ENCODE measurements at regions not wholly inside any gene's neighbourhood (a gene's known extent, or its start where the extent isn't known, plus 50 kb on each side); places are given as distances from the start of the nearest gene placed in this dataset.

DNA sequence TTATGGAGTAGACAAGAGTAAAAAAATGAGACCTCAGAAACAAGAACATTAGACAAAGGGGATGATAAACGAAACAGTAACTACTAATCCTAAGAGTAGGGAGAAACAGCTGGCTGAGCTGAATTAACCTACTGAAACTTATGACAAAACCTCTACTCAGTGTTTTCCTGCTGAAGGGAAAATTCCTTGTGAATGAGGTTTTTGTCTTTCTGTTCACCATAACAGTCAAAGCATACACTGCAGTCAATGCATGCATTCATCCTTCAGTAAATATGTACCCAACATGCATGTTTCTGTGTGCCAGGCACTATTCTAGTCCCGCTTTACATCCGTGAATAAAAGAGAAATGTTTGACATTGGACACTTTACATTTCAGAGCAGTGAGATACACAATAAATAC, 805.6 kb upstream of the KLHL29 start:
- Histone ChIP-seq H3K27ac (no peak overlapping the region), H3K9me3 (no peaks in the 10 kb centered on the region), H3K9ac (ENCODE audit: low read depth in 2 of 2, low read length in 2 of 2) (no peak overlapping the region), H3K4me3 (no peak overlapping the region), H3K36me3 (no peaks in the 10 kb centered on the region), H3K27me3 (no peaks in the 10 kb centered on the region), H3K4me1 (no peaks in the 10 kb centered on the region)
- TF ChIP-seq, protein P1, sequence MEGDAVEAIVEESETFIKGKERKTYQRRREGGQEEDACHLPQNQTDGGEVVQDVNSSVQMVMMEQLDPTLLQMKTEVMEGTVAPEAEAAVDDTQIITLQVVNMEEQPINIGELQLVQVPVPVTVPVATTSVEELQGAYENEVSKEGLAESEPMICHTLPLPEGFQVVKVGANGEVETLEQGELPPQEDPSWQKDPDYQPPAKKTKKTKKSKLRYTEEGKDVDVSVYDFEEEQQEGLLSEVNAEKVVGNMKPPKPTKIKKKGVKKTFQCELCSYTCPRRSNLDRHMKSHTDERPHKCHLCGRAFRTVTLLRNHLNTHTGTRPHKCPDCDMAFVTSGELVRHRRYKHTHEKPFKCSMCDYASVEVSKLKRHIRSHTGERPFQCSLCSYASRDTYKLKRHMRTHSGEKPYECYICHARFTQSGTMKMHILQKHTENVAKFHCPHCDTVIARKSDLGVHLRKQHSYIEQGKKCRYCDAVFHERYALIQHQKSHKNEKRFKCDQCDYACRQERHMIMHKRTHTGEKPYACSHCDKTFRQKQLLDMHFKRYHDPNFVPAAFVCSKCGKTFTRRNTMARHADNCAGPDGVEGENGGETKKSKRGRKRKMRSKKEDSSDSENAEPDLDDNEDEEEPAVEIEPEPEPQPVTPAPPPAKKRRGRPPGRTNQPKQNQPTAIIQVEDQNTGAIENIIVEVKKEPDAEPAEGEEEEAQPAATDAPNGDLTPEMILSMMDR (IDR thresholded peaks at IDR 0.05): no peak
- DNase-seq: no peak
- intact Hi-C loops (cut with DNase I): no loop called here

DNA sequence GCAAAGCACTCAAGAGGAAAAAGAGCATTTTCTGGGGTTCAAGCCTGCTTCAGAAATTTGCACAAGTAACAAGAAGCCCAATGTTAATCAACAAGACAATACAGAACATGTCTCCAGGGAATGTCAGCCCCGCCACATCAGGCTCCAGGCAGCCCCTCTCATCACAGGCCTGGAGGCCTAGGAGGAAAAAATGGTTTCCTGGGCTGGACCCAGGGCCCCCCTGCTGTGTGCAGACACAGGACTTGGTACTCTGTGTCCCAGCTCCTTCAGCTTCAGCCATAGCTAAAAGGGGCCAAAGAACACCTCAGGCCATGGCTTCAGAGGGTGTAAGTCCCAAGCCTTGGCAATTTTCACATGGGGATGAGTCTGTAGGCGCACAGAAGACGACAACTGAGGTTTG, 802.9 kb upstream of the KLHL29 start:
- Histone ChIP-seq H3K4me1 (no peaks in the 10 kb centered on the region), H3K9ac (ENCODE audit: low read depth in 2 of 2, low read length in 2 of 2) (no peak overlapping the region), H3K36me3 (no peaks in the 10 kb centered on the region), H3K9me3 (no peaks in the 10 kb centered on the region), H3K27ac (no peak overlapping the region), H3K27me3 (no peaks in the 10 kb centered on the region), H3K4me3 (no peak overlapping the region)
- no peak for DNase-seq
- TF ChIP-seq, protein P1 (IDR thresholded peaks at IDR 0.05): no peak
- intact Hi-C loops (cut with DNase I): no loop called here

DNA sequence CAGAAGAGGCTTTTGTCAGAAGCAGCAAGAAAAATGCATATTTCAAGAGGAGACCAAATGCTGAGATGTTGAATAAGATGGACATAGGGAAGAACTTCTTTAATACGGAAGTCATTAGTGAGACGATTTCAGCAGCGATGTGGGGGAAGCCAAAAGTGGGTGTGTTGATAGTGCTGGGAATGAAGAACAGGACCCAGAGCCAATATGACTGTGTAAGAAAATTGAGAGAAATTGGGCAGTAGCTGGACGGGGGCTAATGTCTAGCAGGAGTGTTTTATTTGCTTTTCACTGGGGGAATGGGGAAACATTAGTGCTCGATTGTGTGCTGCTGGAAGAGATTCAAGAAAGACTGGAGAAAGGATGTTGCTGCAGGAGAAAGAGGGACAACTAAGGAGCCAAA, 788.7 kb upstream of the KLHL29 start:
- Histone ChIP-seq H3K4me3 (no peak overlapping the region), H3K4me1 (no peaks in the 10 kb centered on the region), H3K36me3 (no peaks in the 10 kb centered on the region), H3K27me3 (no peaks in the 10 kb centered on the region), H3K27ac (no peak overlapping the region), H3K9ac (ENCODE audit: low read depth in 2 of 2, low read length in 2 of 2) (no peak overlapping the region), H3K9me3 (no peaks in the 10 kb centered on the region)
- TF ChIP-seq, protein P1 (IDR thresholded peaks at IDR 0.05): no peak
- no peak for DNase-seq
- intact Hi-C loops (cut with DNase I): no loop called here

DNA sequence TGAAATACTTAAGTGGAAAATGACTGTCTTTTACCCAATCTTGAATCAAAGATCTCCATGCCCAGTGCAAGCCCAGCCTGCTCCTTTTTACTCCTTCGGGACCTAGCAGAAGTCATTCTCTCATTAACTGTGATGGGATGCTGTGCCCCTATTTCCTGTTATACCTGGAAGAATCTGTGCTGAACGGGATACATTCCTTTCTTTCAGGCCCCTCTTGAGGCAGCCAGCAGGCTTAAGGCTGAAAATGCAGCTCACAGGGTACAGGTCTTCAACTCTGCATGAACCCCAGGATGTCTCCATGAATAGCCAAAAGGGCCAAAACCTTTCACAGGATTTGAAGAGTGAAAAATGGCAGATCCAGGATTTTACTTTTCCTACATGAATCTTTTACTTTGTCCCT, 784.8 kb upstream of the KLHL29 start:
- DNase-seq: no peak
- no peak overlapping the region for H3K27ac ChIP-seq
- TF ChIP-seq, protein P1 (IDR thresholded peaks at IDR 0.05): no peak
- no peaks in the 10 kb centered on the region for H3K4me1 ChIP-seq
- H3K27me3 ChIP-seq: no peaks in the 10 kb centered on the region
- H3K9ac ChIP-seq (ENCODE audit: low read depth in 2 of 2, low read length in 2 of 2): no peak overlapping the region
- H3K4me3 ChIP-seq: no peak overlapping the region
- H3K36me3 ChIP-seq: no peaks in the 10 kb centered on the region
- intact Hi-C loops (cut with DNase I): no loop called here
- H3K9me3 ChIP-seq: no peaks in the 10 kb centered on the region

DNA sequence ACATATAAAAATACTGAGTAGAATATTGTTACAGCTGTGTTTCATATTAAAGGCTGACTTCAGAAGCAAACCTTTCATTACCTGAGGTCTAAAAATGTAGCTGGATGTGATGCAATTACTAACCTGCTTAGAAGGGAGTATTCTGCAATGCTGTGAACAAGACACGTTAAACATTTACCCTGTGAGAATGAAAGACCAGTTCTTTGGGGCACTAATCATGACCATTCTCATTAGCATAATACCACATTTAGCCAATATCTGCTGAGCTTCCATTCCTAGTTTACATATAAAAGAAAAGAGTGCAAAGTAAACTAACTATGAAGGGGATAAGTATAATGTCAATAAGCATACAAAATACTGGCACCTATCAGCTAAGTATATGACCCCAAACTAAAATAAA, 784.0 kb upstream of the KLHL29 start:
- Histone ChIP-seq H3K9me3 (no peaks in the 10 kb centered on the region), H3K27me3 (no peaks in the 10 kb centered on the region), H3K36me3 (no peaks in the 10 kb centered on the region), H3K9ac (ENCODE audit: low read depth in 2 of 2, low read length in 2 of 2) (no peak overlapping the region), H3K4me1 (no peaks in the 10 kb centered on the region), H3K27ac (no peak overlapping the region), H3K4me3 (no peak overlapping the region)
- intact Hi-C loops (cut with DNase I): no loop called here
- TF ChIP-seq, protein P1 (IDR thresholded peaks at IDR 0.05): no peak
- no peak for DNase-seq

DNA sequence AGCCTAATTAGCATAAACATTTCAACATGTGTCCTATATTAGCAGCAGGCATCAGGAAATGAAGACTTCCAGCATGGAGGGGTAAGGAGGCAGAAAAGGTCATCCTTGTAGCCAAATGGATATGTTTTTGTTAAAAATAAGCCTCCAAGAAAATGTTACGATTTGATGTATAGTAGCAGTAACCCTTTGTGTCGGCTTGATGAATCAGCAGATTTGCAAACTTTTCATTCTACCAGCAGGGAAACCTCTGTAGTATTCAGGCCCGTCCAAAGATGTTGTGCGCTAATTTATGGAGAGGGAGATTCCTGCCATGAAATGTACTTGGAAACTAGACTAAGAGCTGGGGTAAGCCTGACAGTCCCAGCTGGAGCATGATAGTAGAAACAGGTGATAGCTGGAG, 780.8 kb upstream of the KLHL29 start:
- no peak for DNase-seq
- H3K4me1 ChIP-seq: no peaks in the 10 kb centered on the region
- TF ChIP-seq, protein P1 (IDR thresholded peaks at IDR 0.05): no peak
- H3K27me3 ChIP-seq: no peaks in the 10 kb centered on the region
- no peak overlapping the region for H3K9ac ChIP-seq (ENCODE audit: low read depth in 2 of 2, low read length in 2 of 2)
- H3K9me3 ChIP-seq: no peaks in the 10 kb centered on the region
- H3K27ac ChIP-seq: no peak overlapping the region
- H3K4me3 ChIP-seq: no peak overlapping the region
- no peaks in the 10 kb centered on the region for H3K36me3 ChIP-seq
- intact Hi-C loops (cut with DNase I): no loop called here

Data from colonic mucosa (tissue), 4 donors.